Stimulated activated CD4-positive, alpha-beta T cell treated with anti-CD3 and anti-CD28 coated beads, Interleukin-2, amount 100 ng/mL, for 24 hours (primary cell): ENCODE measurements at regions not wholly inside any gene's neighbourhood (a gene's known extent, or its start where the extent isn't known, plus 50 kb on each side); places are given as distances from the start of the nearest gene placed in this dataset.

Source experiments
- DNase-seq, 2 donors: peaks; one replicate each; pipeline ENCODE4 v3.0.0-alpha.2; 2020

DNA sequence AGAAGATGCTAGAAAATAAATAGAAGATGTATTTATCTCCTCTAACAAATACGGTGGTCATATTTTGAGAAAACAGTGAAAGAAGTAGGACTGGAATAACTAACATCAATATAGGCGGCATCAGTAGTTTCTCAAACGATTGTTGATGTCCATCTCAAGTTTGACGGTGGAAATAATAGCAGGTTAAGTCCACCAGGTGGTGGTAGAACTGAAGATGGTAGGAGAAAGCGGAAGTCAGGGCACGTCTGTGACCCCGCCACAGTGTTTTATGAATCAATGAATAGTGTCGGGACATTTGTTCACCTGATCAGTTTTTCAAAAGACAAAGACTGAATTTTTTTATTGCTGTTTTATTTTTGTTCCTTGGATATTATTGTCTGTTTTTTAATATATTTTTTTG, 706.4 kb upstream of the SLC10A2 start:
- DNase-seq = no peak

DNA sequence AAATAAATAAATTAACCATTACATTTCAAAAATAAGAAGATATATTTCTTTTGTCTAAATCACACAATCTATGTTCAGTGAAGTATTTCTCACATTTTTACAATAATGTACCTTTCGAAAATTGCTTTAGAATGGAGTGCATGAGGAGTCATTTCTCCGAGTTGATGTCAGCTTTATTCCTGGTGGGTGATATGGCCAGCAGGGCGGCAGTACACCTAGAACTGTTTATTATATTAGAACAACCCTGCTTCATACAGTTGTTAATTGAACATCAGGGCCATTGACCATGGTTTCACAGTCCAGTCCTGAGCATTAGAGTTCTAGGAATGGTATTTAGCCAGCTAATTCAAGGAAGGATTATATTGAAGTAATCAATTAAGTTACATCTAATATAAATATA, 696.3 kb upstream of the SLC10A2 start:
- no peak for DNase-seq

DNA sequence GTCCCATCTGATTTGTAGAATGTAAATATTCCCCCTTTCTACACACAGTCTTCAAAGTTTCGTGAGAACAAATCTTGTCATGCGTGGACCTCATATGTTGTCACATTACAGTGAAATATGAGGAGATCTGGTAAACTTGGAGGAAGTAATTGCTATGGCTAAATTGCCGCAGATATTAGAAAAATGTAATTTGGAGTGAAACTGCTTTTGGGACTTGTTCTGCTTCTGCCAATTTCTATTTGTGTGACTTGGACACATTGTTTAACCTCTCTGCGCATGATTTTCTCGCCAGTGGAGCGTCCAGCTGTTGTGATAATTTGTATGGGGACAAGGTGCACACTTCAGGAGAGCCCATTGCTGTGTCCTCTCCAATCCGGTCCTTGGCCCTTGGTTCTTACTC, 693.1 kb upstream of the SLC10A2 start:
- DNase-seq = no peak

DNA sequence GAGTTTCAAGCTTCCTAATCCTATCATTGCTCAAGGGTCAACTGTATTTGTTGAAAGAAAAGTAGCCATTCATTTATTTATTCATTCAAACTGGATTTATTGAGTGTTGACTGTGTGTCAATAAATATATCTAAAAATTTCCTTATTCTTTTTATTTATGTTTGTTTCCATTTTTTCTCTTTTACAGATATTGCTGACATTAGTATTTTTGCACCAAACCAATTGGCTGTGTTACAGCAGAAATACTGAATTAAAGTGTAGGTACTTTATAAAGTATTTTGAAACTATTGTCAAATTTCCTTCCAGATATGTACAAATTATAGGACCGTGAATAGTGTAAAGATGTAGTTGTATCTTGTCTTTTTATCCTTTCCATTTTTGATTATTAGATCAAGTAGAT, 692.0 kb upstream of the SLC10A2 start:
- DNase-seq = no peak

DNA sequence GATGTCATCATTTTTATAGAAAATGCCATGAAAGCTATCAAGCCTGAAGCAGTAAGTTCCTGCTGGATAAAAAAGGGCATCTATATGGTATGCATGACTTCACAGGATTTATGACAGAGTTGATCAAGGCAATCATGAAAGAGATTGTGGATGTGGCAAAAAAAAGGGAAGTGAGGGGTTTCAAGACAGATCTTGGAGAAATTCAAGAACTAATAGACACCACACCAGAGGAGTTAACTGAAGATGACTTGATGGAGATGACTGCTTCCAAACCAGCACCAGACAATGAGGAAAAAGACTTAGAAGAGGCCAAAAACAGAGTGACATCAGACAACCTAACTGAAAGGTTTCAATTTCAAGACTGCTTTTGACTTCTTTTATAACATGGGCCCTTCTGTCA, 691.1 kb upstream of the SLC10A2 start:
- no peak for DNase-seq

DNA sequence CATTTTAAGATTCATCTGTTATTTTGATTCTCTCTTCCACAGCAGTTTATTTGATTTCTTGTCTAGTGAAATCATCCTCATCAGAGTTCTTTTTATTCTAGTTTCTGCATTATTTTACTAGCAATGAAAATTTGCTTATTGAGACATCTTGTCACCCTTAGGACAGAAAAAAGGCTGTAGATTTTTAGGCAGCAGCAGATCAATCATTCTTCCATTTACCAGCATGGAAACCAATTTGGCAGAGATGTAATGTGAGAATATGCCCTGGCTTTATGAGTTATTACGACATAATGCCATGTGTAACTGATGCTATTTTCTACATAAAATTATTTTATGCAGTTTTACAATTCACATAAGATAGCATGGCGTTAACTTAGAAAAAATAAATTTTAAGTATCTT, 688.6 kb upstream of the SLC10A2 start:
- DNase-seq = no peak

DNA sequence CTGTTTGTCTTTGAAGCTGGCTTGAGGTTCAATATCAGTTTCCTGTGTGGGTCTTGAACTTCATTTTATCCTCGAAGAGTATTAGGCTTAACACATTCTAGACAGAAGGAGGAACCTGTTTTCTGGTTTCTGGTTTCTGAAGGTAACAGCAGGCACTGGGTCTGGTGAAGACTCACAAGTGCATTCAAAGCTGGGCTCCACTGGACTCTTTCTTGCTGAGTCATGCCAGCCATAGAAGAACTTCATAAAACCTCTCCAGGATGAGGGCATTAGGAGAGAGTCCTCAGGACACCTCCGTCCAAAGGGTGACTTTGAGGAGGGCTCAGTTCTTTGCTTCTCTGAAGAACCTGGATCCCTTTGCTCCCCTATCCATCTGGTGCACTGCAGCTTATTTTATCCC, 668.6 kb upstream of the SLC10A2 start:
- no peak for DNase-seq

DNA sequence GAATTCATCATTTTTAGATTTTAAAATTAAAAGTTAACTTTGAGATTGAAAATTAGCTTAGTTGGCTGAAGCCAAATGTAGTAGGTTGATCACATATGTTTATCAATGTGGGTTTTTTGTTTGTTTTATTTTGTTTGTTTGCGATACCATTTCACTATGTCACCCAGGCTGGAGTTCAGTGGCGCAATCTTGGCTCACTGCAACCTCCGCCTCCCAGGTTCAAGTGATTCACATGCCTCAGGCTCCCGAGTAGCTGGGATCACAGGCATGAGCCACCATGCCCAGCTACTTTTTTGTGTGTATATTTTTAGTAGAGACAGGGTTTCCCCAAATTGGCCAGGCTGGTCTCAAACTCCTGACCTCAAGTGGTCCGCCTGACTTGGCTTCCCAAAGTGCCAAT, 665.7 kb upstream of the SLC10A2 start:
- DNase-seq = no peak

DNA sequence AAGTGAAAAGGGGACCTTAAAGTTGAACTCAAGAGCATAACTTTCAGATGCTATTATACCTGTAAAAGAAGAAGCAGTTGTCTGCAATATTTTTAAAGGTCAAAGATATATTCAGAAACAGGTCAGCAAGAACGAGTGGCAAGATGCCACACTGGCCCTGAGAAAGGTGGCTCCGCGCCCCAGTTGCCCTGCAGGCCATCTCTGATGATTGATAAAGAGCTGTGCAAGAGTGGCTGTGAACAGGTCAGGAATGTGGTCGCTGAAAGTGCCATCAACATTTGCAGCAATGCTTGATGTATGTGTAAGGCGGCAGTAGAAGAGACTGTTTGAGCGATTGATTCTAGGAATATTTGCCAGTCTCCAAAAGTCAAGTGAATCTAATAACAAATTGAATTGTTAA, 664.2 kb upstream of the SLC10A2 start:
- no peak for DNase-seq

DNA sequence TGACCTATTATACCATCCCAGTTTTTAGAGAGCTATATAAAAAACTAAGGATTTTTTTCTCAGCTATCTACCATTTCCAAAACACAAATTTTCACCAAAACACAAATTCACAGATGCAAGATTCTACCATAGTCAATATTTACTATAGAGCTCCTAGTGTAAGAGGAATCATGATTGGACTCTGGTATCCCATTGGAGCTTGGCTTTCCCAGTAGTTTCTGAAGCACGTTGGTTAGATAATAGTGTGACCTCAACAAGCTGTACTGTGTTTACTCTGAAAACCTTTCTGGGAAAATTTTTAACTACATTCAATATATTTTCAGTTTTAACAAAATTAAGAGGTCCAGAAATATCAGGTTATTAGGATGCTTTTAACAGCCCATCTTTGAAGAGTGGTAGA, 660.6 kb upstream of the SLC10A2 start:
- DNase-seq = no peak

DNA sequence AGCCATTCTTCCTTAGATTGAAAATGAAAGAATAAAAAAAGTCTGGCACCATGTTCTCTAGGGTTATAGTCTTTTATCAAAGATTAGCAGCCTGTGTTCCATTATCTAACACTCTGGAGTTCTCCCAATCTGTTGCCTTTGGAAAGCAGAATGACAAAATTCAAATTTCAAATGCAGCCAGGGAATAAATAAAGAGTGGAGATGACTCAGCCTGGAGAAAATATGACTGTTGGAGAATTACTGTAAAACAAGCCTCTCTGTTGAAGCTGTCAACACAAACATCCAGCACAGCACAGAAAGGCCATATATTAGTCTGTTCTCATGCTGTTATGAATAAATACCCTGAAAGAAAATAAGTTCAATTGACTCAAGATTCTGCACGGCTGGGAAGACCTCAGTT, 650.5 kb upstream of the SLC10A2 start:
- DNase-seq = no peak

DNA sequence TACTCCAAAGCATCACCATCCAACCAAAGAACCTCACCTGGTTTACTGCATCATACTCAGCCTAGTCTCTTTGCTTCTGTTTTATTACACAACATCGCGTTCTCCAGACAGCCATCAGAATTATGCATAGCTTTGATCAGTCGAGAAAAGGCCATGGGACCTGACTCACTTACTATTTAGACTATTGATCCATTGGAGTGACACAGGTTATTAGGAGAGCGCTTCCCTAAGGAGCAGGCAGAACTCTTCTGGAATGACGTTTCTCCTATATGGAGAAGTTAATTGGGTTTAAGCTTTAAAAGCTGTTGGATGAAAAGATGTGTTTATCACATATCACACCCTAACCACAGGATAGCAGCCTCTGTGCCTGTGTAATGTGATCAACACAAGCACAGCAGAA, 649.1 kb upstream of the SLC10A2 start:
- no peak for DNase-seq

DNA sequence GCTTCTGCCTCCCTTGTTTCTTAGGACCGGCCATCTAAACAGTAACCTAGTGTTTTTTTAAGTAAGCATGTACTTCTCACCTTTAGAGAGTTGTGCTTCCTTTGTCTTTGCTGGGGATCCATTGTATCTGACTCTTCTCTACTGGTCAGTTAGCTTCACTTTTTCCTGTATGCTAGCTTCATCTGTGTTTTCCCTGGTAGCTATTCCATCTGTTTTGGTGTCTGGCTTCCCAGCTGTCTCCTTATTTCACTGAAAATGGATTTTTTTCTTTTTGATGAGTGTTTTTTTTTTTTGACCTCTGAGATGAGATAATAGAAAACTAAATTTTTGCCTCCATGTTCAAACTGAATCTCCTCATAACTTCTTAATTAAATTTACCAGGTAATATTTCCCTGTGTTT, 637.0 kb upstream of the SLC10A2 start:
- no peak for DNase-seq

DNA sequence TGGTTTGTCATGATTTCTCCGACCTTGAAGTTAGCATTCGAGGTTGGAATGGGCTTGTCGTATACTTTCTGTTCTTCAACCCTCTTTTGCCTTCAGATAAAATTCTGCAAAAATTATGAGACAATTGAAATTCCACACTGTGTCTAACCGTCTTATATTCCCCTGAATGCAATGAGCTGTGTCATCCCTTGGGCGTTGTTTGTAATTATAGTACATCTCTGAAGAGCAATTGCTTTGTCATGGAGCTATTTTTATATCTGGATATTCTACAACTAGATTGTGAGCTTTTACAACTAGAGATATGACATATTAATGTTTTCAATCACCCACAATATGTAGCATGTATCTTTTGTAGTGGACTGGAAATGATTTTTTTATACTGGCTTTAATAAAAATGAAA, 631.8 kb upstream of the SLC10A2 start:
- DNase-seq = no peak

DNA sequence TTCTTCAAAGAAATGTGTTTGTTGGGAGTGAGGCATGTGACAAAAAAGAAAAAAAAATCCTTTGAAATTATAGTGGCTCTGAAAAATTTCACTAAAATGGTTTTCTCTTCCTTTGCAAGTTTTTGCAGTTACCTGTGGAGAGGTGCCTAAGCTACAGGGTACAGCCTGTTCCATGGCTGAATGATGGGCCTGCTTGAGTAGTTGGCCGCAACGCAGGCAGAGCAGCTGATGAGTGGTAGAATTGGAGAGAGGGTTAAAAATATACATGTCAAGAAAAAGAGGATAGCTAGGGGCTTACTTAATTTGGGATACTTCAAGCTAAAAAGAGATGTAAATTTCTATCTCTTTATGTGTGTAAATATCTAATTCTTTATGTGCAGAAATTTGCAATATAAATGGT, 629.1 kb upstream of the SLC10A2 start:
- no peak for DNase-seq

DNA sequence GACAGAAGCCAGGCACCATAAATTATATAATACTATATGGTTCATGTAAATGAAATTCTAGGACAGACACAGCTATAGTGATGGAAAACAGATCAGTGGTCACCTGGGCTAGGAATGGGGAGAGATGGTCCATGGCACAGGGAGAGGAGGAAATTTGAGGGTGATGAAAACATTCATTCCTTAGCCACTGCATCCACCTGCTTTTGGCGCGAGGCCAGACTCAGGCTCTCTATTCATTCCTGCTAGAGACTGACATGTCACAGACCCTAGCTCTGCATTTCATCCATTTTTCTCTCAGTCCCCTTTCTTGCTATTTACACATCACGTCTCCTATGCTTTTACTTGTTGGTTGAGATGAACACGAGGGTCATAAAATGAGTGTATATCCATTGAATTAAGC, 628.3 kb upstream of the SLC10A2 start:
- DNase-seq = no peak

DNA sequence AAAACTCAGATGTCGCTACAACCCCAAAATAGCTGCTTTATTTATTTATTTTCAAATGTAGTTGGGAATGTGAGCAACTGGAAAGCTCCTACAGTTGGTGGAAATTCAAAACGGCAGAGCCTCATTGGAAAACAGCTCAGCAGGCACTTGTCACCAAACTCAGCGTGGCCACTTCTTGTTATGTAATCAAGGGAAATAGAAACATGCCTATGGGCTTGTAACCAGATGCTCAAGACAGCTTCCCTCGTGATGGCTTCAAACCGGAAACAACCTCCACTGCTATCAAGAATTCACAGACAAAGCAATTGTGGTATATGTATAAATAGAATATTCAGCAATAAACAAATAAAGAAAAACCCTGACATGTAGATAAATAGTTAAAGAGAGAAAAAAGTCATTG, 627.8 kb upstream of the SLC10A2 start:
- DNase-seq = no peak

DNA sequence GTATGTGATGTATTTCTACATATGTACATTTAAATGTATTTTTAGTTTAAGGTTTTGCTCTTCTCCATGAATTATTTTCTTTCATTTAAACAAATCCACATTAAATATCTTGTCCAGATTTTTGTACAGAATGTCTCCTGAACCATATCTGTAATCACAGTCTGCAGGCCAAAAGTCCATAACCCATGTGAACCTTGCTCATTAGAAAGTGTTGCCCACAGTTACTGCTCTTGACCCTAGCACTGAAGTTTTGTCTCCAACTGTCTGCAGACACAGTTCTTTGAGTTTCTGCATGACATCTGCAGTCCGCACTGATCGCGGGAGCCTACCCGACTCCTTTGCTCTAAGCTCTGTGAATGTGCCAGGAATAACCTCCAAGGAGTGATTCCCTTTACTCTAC, 626.2 kb upstream of the SLC10A2 start:
- no peak for DNase-seq

DNA sequence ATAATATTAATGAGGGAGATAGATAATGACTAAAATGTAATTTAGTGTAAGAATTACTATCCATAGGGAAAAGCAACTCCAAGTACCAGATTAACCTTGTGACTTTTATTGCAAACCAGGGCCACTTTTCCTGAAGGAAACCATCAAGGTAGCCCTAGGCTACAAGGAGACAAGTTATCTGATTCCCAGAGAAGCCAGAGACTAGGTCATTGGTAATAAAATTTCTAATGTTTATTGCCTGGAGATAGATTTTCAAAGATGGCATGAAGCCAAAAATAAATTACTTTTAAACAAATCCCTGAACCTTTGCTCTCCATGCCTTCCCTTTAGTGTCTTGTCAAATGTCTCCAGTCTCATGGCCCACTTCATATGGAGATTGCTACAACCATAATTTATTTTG, 610.1 kb upstream of the SLC10A2 start:
- DNase-seq = no peak

DNA sequence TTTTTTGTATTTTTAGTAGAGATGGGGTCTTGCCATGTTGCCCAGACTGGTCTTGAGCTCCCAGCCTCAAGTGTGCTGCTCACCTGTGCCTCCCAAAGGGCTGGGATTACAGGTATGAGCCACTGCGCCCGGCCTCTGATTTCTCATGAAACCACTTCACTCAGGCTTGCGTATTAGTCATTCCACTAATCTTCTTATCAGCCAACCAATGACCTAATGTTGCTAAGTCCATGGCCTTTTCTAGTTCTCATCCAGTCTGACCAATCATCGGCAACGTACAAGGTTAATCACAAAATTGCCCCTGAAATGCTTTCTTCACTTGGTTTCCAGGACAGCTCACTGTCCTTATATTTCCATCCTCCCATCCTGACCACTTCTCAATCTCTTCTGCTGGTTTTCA, 605.3 kb upstream of the SLC10A2 start:
- DNase-seq = no peak

DNA sequence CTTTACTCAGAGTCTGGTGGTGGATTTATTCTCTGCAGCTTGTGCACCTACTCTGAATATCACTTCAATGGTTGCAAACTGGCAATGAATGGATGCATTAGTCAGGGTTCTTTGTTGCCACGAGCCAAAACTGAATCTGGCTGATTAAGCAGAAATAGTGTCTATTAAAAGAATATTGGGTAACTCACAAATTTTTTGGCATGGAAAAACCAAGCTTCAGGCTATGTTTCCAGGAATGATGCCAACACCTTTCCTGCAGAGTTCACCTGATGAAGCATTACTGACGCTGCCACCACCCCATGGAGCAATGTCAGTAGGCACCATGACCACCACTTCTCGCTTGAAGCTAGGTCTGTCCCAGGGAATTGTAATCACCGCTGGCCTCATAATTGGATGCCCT, 597.8 kb upstream of the SLC10A2 start:
- DNase-seq = no peak

DNA sequence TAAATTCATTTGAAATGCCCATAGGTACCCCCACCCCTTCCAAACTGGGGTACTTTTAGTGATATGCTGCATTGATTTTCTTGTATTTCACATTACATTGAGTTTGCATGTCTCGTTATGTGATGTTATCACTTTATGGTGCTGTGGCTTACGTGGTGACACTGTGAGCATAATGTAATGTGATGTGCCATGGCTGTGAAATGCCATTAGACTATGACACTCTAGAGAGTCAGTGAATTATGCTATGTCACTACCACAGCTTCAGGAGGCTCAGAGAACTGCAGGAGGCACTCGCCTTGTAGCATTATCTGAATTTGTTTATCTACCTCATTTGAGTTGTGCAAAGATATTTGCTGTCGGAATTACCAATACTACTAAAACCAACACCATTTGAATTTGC, 590.1 kb upstream of the SLC10A2 start:
- DNase-seq = no peak

DNA sequence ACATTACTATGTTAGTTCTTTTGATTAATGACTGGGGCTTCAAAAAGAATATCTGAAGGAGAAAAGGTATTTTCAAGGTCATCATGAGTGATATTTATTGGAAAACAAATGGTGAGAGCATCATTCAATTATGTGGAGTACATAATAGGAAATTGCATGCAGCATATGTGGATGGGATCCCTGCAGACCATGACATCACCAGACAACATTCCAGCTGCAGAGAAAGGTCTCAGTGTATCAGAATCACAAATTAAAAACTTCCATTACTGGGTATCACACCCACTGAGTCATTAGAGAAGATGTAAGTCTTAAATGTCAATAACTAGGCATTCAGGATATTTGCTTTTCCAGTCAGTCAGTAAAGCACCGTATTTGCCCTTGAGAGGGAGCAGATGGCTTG, 574.4 kb upstream of the SLC10A2 start:
- DNase-seq = no peak

DNA sequence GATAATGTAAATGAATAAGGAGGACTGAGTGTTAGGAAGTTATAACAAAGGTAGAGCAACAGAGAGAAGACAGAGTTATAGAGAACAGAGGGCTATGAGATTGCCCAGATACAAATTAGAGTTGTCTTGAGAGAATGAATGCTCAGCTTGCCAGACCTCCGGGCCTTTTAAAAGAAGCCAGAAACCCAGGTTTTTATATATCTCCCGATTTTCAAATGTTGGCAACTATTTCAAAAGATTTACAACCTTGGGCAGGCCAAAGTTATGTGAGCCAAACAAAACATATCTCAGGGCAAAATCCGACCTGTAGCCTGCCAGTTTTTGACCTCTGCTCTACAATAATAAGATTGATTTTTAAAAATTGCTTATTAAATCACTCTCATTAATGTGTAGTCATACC, 573.1 kb upstream of the SLC10A2 start:
- no peak for DNase-seq

DNA sequence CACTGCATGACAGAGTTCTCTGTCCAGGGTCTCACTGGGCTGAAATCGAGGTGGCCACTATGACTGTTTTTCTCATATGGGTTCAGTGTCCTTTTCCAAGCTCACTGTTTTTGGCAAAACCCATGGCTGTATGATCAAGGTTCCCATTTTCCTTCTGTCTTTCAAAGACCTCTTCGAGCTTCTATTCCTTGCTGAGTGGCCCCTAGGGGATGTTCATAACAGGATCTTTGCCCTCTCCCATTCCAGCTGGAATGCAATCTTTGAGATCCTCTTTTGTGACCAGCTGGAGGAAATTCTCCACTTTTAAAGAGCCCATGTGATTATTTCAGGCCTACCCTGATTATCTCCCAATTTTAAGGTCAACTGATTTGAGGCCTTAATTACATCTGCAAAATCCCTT, 572.5 kb upstream of the SLC10A2 start:
- no peak for DNase-seq

DNA sequence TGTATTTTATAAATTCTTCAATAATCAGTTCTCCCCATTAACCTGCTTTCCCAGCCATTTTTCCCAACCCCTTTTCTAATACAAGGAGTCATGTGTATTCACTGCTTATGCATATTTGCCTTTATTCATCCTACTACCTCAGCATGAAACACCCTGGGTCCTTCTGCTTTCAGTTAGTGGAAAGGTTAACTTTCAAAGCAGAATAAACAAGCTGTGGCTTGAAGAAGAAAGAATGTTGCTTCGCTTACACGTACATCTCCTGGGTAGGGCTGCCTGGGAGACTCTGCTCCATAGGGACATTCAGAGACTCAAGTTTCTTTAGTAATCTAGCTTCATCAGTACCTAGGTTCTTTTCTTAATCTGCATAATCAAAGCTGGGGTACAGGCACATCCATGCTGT, 567.8 kb upstream of the SLC10A2 start:
- no peak for DNase-seq

DNA sequence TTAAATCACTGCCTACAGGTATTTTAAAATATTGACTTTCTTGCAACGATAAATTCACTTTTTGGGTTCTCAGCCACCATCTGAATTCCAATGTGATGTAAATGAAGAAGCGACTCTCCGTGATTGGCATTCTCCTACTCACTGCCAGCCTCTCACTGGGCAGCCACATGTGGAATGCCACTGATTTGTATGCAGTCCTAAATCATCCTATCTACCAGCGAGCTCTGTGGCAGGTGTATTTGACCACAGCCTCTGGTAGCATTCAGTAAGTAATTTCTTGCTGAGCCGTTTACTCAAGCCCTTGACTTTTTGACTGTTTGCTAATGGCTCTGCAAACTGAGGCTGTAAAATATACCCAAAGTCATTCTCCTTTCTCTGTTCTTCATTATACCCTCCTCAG, 559.0 kb upstream of the SLC10A2 start:
- no peak for DNase-seq
